ENCODE measurements at regions not wholly inside any gene's neighbourhood (a gene's known extent, or its start where the extent isn't known, plus 50 kb on each side); places are given as distances from the start of the nearest gene placed in this dataset.
"Not testable (repeated sequence)": the region's sequence is repeated elsewhere in the genome, so short reads cannot be mapped to it uniquely, and the experiment has no call there.

DNA sequence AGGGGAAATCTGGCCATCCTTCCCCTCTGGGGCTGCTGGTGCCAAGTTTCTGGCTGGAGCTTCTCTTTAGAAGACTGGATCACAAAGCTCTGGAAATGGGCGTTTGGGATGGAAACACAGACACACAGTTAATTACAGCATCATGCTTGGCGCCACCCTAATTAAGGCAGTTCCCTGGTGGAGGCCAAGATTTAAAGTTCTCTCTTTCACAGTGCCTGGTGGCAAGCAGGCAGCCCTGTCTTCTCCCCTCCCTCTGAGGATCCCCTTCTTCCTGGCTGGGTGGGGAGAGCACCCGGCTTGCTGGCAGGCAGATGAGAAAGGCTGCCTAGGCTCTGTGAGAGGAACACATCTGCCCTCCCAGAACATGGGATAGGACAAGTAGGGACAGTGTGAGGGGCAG lies 59.0 kb upstream of the NKD1 start:
- no peaks in the 10 kb centered on the region for H3K27me3 ChIP-seq (ENCODE audit: control insufficient read depth in 3 of 3, insufficient read depth in 3 of 3, low read length in 2 of 3)
- H3K4me3 ChIP-seq = no peak overlapping the region
- no peak overlapping the region for H3K9ac ChIP-seq (ENCODE audit: insufficient read depth in 1 of 2, low read length in 2 of 2)
- 78 to 81% methylated on average over 3 of the region's 3 CpGs for WGBS, 2 donors
- ATAC-seq (ENCODE audit: insufficient read depth, low FRiP score) = no peak
- no peak overlapping the region for H3K27ac ChIP-seq (ENCODE audit: low read depth in 1 of 2, low read length in 1 of 2)
- no peaks in the 10 kb centered on the region for H3K4me1 ChIP-seq (ENCODE audit: control insufficient read depth in 5 of 5, insufficient read depth in 5 of 5, low read length in 5 of 5)
- TF ChIP-seq, protein P1, sequence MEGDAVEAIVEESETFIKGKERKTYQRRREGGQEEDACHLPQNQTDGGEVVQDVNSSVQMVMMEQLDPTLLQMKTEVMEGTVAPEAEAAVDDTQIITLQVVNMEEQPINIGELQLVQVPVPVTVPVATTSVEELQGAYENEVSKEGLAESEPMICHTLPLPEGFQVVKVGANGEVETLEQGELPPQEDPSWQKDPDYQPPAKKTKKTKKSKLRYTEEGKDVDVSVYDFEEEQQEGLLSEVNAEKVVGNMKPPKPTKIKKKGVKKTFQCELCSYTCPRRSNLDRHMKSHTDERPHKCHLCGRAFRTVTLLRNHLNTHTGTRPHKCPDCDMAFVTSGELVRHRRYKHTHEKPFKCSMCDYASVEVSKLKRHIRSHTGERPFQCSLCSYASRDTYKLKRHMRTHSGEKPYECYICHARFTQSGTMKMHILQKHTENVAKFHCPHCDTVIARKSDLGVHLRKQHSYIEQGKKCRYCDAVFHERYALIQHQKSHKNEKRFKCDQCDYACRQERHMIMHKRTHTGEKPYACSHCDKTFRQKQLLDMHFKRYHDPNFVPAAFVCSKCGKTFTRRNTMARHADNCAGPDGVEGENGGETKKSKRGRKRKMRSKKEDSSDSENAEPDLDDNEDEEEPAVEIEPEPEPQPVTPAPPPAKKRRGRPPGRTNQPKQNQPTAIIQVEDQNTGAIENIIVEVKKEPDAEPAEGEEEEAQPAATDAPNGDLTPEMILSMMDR (IDR thresholded peaks at IDR 0.05; ENCODE audit: control extremely low read depth, extremely low read depth) = no peak
- DNase-seq = no peak
- peaks cover 0 to 4% (median 2%) of the 10 kb centered on the region in 4 donors for H3K9me3 ChIP-seq (ENCODE audit: control insufficient read depth in 4 of 4, insufficient read depth in 3 of 4, low read length in 3 of 4)
- H3K36me3 ChIP-seq (ENCODE audit: control insufficient read depth in 4 of 4, insufficient read depth in 4 of 4, low read length in 4 of 4) = no peaks in the 10 kb centered on the region

DNA sequence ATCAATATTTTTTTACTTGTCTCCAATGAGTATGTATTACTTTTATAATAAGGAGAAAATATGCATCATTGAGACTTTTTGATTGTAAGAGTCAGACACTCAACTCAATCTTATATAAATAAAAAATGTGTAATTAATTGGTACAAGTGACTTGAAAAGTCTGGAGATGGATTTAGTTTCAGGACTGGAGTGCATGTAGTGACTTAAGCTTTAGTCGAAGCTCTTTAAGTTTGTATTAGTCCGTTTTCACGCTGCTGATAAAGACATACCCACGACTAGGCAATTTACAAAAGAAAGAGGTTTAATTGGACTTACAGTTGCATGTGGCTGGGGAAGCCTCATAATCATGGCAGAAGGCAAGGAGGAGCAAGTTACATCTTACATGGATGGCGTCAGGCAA lies 60.7 kb upstream of the NKD1 start:
- H3K27ac ChIP-seq (ENCODE audit: low read depth in 1 of 2, low read length in 1 of 2) = no peak overlapping the region
- H3K36me3 ChIP-seq (ENCODE audit: control insufficient read depth in 4 of 4, insufficient read depth in 4 of 4, low read length in 4 of 4) = no peaks in the 10 kb centered on the region
- no peak overlapping the region for H3K4me3 ChIP-seq
- H3K9me3 ChIP-seq (ENCODE audit: control insufficient read depth in 4 of 4, insufficient read depth in 3 of 4, low read length in 3 of 4) = peaks cover 0 to 7% (median 2%) of the 10 kb centered on the region in 4 donors
- TF ChIP-seq, protein P1 (IDR thresholded peaks at IDR 0.05; ENCODE audit: control extremely low read depth, extremely low read depth) = no peak
- 75 to 88% methylated on average over 5 of the region's 5 CpGs for WGBS, 2 donors
- DNase-seq (no peak), ATAC-seq (ENCODE audit: insufficient read depth, low FRiP score) (no peak)
- H3K4me1 ChIP-seq (ENCODE audit: control insufficient read depth in 5 of 5, insufficient read depth in 5 of 5, low read length in 5 of 5) = no peaks in the 10 kb centered on the region
- no peaks in the 10 kb centered on the region for H3K27me3 ChIP-seq (ENCODE audit: control insufficient read depth in 3 of 3, insufficient read depth in 3 of 3, low read length in 2 of 3)
- H3K9ac ChIP-seq (ENCODE audit: insufficient read depth in 1 of 2, low read length in 2 of 2) = no peak overlapping the region

DNA sequence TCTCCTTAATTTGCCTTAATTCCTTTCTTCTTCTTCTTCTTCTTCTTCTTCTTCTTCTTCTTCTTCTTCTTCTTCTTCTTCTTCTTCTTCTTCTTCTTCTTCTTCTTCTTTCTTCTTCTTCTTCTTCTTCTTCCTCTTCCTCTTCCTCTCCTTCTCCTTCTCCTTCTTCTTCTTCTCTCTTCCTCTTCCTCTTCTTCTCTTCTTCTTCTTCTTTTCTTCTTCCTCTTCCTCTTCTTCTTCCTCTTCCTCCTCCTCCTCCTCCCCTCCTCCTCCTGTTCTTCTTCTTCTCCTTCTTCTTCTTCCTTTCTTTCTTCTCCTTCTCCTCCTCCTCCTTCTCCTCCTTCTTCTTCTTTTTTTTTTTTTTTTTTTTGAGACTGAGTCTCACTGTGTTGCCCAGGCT lies 62.0 kb upstream of the NKD1 start:
- not testable (repeated sequence) for ATAC-seq (ENCODE audit: insufficient read depth, low FRiP score); H3K27me3 ChIP-seq (ENCODE audit: control insufficient read depth in 3 of 3, insufficient read depth in 3 of 3, low read length in 2 of 3); H3K36me3 ChIP-seq (ENCODE audit: control insufficient read depth in 4 of 4, insufficient read depth in 4 of 4, low read length in 4 of 4); H3K27ac ChIP-seq (ENCODE audit: low read depth in 1 of 2, low read length in 1 of 2); H3K9me3 ChIP-seq (ENCODE audit: control insufficient read depth in 4 of 4, insufficient read depth in 3 of 4, low read length in 3 of 4); H3K9ac ChIP-seq (ENCODE audit: insufficient read depth in 1 of 2, low read length in 2 of 2); H3K4me3 ChIP-seq; H3K4me1 ChIP-seq (ENCODE audit: control insufficient read depth in 5 of 5, insufficient read depth in 5 of 5, low read length in 5 of 5); DNase-seq

DNA sequence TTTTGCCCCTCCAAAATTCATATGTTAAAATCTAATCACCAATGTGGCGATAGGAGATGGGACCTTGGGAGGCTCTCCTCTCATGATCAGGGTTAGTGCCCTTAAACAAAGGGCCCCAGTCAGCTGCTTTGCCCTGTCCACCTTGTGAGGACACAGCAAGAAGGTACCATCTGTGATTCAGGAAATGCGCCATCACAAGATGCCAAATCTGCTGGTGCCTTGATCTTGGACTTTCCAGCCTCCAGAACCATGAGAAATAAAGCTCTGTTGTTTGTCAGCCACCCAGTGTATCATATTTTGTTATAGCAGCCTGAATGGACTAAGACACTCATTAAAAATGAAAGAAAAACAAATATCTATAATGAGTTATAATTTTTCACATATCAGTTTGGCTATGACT lies 63.0 kb upstream of the NKD1 start:
- Histone ChIP-seq H3K4me3 (no peak overlapping the region), H3K9ac (ENCODE audit: insufficient read depth in 1 of 2, low read length in 2 of 2) (no peak overlapping the region), H3K27me3 (ENCODE audit: control insufficient read depth in 3 of 3, insufficient read depth in 3 of 3, low read length in 2 of 3) (no peaks in the 10 kb centered on the region), H3K4me1 (ENCODE audit: control insufficient read depth in 5 of 5, insufficient read depth in 5 of 5, low read length in 5 of 5) (no peaks in the 10 kb centered on the region), H3K27ac (ENCODE audit: low read depth in 1 of 2, low read length in 1 of 2) (no peak overlapping the region), H3K36me3 (ENCODE audit: control insufficient read depth in 4 of 4, insufficient read depth in 4 of 4, low read length in 4 of 4) (no peaks in the 10 kb centered on the region), H3K9me3 (ENCODE audit: control insufficient read depth in 4 of 4, insufficient read depth in 3 of 4, low read length in 3 of 4) (peaks cover 0 to 7% (median 2%) of the 10 kb centered on the region in 4 donors)
- TF ChIP-seq, protein P1 (IDR thresholded peaks at IDR 0.05; ENCODE audit: control extremely low read depth, extremely low read depth) = no peak
- DNase-seq = no peak
- WGBS, 2 donors = 95 to 97% methylated on average over 2 of the region's 2 CpGs
- ATAC-seq (ENCODE audit: insufficient read depth, low FRiP score) = no peak
